ENCODE measurements at regions not wholly inside any gene's neighbourhood (a gene's known extent, or its start where the extent isn't known, plus 50 kb on each side); places are given as distances from the start of the nearest gene placed in this dataset.
"Not testable (repeated sequence)": the region's sequence is repeated elsewhere in the genome, so short reads cannot be mapped to it uniquely, and the experiment has no call there.

- no peak for DNase-seq (ENCODE audit: low read depth, low spot score)
Observed at GRCh38 chr2:9708683-9709538, 78.1 kb upstream of the YWHAQ start.

DNA sequence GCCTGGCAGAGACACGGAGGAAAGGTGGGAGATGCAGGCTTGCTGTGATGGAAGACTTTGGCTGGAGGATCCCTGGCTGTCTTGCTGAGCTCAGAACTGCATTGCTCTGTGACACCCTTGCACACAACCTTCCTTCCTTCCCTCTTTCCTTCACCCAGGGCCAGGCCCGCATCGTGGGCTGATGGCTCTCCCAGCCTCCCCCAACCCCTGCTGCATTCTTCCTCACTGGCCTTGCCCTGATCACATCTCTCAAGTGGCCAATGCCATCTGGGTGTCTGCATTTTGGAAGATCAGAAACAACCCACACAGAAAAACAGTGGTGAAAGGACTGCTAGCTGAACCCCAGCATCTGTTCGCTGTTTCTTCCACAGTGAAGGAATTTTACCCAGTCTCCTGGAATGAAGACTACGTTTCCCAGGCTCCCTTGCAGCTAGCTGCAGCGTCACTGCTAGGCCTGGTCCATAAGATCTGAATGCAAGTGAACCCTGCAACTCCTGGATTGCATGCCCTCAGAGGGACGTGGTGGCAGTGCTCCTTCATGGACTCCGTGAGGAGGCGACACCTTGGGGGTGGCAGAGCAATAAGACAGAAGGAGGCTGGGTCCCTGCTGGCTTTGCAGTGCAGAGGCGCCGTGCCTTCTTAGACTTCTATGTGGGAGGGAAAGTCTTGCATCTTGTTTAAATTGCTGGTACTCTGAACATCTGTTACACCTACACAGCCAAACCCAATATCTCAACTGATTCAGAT, 78.9 kb upstream of the YWHAQ start:
- DNase-seq (ENCODE audit: low read depth, low spot score), result no peak

GRCh38 chr2:9710311-9710710, 79.5 kb upstream of the YWHAQ start:
- DNase-seq (ENCODE audit: low read depth, low spot score), result no peak

DNA sequence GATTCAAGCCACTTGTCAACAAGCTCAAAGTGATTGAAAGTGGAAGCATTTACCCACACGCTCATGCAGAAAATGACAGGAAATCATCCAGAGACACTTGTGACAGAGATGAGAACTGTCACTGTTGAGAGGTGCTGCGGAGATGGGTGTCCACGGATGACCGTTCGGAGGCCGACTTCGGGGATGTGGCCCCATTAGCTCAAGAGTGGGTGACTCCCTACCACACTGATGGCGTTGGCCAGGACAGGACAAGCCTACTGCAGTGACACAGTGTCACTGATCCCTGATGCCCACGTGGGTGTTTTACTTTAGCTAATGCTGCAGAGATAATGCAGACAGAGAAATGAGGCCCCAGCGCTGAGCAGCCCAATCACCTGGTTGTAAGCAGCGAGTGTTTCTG, 81.5 kb upstream of the YWHAQ start:
- no peak for DNase-seq (ENCODE audit: low read depth, low spot score)

- DNase-seq (ENCODE audit: low read depth, low spot score), result no peak
Observed at GRCh38 chr2:9714630-9715214, 83.9 kb upstream of the YWHAQ start.

- no peak for DNase-seq (ENCODE audit: low read depth, low spot score)
Observed at GRCh38 chr2:9715238-9715637, 84.4 kb upstream of the YWHAQ start.

GRCh38 chr2:9717886-9718451, 87.2 kb upstream of the YWHAQ start:
- DNase-seq (ENCODE audit: low read depth, low spot score), result no peak

GRCh38 chr2:9720352-9721093, 89.7 kb upstream of the YWHAQ start:
- no peak for DNase-seq (ENCODE audit: low read depth, low spot score)

DNA sequence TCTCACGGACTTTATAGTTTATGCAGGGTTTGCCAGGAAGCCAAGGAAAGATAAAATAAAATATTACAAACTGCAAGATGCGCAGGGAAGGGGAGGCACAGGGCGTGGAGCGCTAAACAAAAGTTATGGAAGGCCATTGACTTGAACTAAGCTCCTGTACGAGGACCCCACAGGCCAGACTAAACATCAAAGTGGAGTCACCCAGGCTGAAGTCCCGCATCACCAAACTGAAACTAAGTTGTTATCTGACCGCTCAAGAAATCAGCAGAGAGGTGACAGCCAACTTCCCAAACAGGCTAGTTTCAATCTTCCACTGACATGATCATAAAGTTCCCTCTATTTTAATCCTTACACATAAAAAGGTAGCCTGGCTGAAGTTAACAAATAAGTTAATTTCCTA, 90.5 kb upstream of the YWHAQ start:
- DNase-seq (ENCODE audit: low read depth, low spot score), result no peak

DNA sequence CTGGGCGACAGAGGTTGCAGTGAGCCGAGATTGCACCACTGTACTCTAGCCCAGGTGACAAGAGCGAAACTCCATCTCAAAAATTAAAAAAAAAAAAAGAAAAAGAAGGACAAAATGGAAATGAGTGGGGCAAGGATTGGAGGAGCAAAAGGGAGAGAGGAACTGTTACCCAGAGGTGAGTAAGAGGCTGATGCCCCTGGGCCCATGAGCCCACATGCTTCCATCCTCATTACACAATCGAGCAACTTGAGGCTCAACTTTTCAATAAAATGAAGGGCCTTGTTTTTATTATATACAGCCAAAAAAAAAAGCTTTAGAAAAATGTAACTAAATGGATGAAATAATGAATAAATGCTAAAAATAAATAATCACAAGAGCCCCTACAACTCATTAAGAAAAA, 91.7 kb upstream of the YWHAQ start:
- no peak for DNase-seq (ENCODE audit: low read depth, low spot score)

GRCh38 chr2:9724565-9724964, 93.8 kb upstream of the YWHAQ start:
- no peak for DNase-seq (ENCODE audit: low read depth, low spot score)

GRCh38 chr2:9725106-9725505, 94.3 kb upstream of the YWHAQ start:
- DNase-seq (ENCODE audit: low read depth, low spot score), result no peak

- DNase-seq (ENCODE audit: low read depth, low spot score), result not testable (repeated sequence)
Observed at GRCh38 chr2:9726016-9726415, 95.2 kb upstream of the YWHAQ start.

- not testable (repeated sequence) for DNase-seq (ENCODE audit: low read depth, low spot score)
Observed at GRCh38 chr2:9730523-9730922, 99.7 kb upstream of the YWHAQ start.

DNA sequence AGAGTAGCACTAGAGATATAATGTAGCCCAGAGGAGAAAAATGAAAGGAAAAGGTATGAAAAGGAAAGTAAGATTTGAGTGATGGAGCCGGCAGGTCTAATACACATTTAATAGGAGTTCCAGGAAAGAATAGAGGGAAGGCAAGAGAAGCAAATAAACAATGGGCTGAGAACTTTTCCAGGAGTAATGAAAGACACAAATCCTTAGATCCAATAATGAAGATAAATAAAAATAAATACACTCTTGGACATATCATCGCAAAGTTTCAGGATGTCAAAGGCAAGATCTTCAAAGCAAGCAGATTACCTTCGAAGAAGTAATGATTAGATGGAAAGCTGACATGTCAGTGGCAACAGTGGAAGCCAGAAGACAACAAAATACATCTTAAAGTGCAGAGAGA, 102.0 kb upstream of the YWHAQ start:
- DNase-seq (ENCODE audit: low read depth, low spot score), result no peak

DNA sequence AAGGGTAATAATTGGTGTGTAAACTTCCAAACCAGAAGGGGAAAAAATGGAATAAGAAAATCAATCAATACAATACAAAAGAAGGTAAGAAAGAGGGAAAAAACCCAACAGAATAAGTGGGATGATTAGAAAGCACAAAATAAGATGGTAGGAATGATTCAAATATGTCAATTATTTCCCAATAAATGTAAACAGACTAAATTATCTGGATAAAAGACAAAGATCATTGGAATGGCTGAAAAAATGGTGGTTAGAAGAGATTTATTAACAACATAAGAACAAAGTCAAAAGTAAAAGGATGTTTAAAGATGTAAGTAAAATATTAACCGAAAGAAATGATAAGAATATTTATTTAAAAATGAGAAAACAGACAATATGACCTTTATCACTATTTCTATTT, 103.5 kb upstream of the YWHAQ start:
- DNase-seq (ENCODE audit: low read depth, low spot score), result no peak

GRCh38 chr2:9735335-9735734, 104.5 kb upstream of the YWHAQ start:
- no peak for DNase-seq (ENCODE audit: low read depth, low spot score)

GRCh38 chr2:9736021-9736420, 105.2 kb upstream of the YWHAQ start:
- DNase-seq (ENCODE audit: low read depth, low spot score), result no peak

GRCh38 chr2:9737053-9737875, 106.0 kb upstream of the TAF1B start:
- no peak for DNase-seq (ENCODE audit: low read depth, low spot score)

DNA sequence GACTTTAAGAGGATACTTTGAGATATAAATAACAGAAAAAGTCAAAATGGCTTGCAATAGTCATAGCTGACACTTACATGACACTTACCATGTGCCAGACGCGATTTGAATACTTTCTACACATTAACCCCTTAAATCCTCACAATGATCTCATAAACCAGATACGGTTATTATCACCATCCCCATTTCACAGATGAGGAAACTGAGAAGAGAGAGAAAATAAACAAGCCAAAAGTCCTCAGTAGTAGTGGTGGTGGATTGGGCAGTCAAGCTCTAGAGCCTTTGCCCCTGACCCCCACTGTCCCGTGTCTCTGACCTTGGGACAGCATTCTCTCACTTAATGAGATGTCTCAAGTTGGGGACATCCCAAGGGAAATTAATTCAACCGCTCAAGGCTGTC, 105.2 kb upstream of the TAF1B start:
- no peak for DNase-seq (ENCODE audit: low read depth, low spot score)
